ENCODE measurements at regions not wholly inside any gene's neighbourhood (a gene's known extent, or its start where the extent isn't known, plus 50 kb on each side); places are given as distances from the start of the nearest gene placed in this dataset.

GRCh38 chr6:170086639-170087420 is 204.0 kb downstream of the DLL1 start:
- Histone ChIP-seq H3K9me3 (ENCODE audit: control insufficient read depth, insufficient read depth, low read length) (no peaks in the 10 kb centered on the region), H3K36me3 (ENCODE audit: control insufficient read depth, insufficient read depth, low read length) (no peaks in the 10 kb centered on the region), H3K4me1 (ENCODE audit: control insufficient read depth, insufficient read depth, low read length) (peaks cover 59% of the 10 kb centered on the region), H3K27me3 (ENCODE audit: control insufficient read depth, insufficient read depth, low read length) (no peaks in the 10 kb centered on the region), H3K27ac (ENCODE audit: low read length) (no peak overlapping the region), H3K4me3 (ENCODE audit: low read length) (no peak overlapping the region)
- intact Hi-C loops (cut with micrococcal nuclease) = loop anchor here (5.0 kb wide), 1 partner anchor 375 kb away; no protein-coding TSS in a partner anchor
- 88% methylated on average over 49 of the region's 49 CpGs for WGBS (ENCODE audit: insufficient coverage)
- H3K4me3 Mint-ChIP-seq = peak overlapping the region; percentile 75
- peaks cover 0 to 3% of the 10 kb centered on the region in 2 donors for H3K27me3 Mint-ChIP-seq (ENCODE audit: low read depth in 2 of 2)
- H3K4me1 Mint-ChIP-seq = peaks cover 42 to 62% of the 10 kb centered on the region in 2 donors
- no peak for ATAC-seq
- TF ChIP-seq CTCF (IDR thresholded peaks at IDR 0.05) = no peak
- DNase-seq = peak; percentile 13 to 62
- no peaks in the 10 kb centered on the region for H3K9me3 Mint-ChIP-seq
- H3K36me3 Mint-ChIP-seq = no peaks in the 10 kb centered on the region
- H3K27ac Mint-ChIP-seq = peak overlapping the region; percentile 43 to 86

DNA sequence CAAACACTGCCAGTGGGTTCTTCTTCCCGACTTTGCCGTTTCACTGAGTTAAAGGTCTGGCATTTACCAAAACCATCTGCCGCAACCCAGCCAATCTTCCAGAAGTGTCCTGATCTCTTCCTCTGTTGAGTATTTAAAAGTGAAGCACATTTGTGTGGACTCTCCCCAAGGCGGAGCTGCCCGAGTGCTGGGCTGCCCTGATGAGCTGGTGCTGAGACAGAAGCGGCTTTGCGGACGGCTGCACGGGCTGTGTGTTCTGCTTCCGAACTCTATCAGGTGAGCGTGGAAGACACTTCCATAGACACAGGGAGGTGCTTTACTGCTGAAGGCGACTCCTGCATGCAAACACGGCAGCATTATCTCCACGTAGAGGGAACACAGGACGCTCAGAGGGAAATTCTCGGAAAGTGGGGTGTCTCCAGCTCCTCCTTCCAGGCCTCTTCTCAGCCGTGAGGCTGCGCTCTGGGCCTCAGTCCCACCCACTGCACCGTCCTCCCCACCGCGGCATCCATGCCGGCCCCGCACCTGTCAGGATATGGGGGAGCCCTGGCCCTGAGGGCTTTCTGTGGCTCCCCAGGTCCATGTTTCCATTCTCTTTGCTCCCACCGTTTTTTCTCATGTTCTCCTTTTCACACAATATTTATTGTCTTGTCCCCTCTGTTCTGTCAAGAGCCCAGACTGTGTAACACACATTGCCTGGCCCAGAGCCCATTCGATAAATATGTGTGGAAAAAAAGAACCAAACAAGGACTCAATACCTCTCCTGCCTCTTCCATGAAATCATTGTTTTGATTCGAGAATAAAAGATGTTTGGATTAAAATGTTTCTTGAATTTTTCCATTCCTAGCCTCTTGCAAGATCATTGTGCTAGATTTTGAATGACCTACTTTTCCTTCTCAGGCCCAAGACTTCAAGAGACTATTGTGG is 205.1 kb downstream of the DLL1 start:
- Mint-ChIP-seq H3K9me3 (no peaks in the 10 kb centered on the region), H3K36me3 (no peaks in the 10 kb centered on the region), H3K4me3 (peak overlapping the region; percentile 75), H3K4me1 (peaks cover 42 to 57% of the 10 kb centered on the region in 2 donors), H3K27ac (peak overlapping the region; percentile 43 to 86), H3K27me3 (ENCODE audit: low read depth in 2 of 2) (peaks cover 0 to 3% of the 10 kb centered on the region in 2 donors)
- DNase-seq (no peak), ATAC-seq (no peak)
- Histone ChIP-seq H3K36me3 (ENCODE audit: control insufficient read depth, insufficient read depth, low read length) (no peaks in the 10 kb centered on the region), H3K27me3 (ENCODE audit: control insufficient read depth, insufficient read depth, low read length) (no peaks in the 10 kb centered on the region), H3K4me3 (ENCODE audit: low read length) (no peak overlapping the region), H3K27ac (ENCODE audit: low read length) (no peak overlapping the region), H3K4me1 (ENCODE audit: control insufficient read depth, insufficient read depth, low read length) (peaks cover 56% of the 10 kb centered on the region), H3K9me3 (ENCODE audit: control insufficient read depth, insufficient read depth, low read length) (no peaks in the 10 kb centered on the region)
- no peak for TF ChIP-seq CTCF (IDR thresholded peaks at IDR 0.05)
- intact Hi-C loops (cut with micrococcal nuclease) = loop anchor here (5.0 kb wide), 1 partner anchor 377 kb away; no protein-coding TSS in a partner anchor
- 77% methylated on average over 24 of the region's 26 CpGs for WGBS (ENCODE audit: insufficient coverage)

DNA sequence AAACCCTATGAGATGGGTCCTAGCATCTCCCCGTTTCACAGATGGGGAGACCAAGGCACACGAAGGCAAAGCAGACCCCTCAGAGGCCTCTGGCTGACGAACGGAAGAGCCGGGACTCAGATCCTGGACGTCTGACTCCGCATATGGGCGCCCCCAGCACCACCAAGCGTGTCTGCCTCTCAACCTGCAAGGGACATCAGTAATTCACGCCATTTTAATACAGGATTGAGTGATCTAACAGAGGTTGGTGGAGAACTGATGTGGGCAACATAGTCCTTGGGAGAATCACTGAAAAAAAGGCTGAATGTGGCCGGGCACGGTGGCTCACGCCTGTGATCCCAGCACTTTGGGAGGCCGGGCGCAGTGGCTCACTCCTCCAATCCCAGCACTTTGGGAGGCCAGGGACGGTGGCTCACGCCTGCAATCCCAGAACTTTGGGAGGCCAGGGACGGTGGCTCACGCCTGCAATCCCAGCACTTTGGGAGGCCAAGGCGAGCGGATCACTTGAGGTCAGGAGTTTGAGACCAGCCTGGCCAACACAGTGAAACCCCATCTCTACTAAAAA is 206.6 kb downstream of the DLL1 start:
- DNase-seq (no peak), ATAC-seq (no peak)
- H3K4me1 Mint-ChIP-seq = peaks cover 42% of the 10 kb centered on the region in 2 donors
- H3K36me3 Mint-ChIP-seq = no peaks in the 10 kb centered on the region
- peaks cover 0 to under 1% of the 10 kb centered on the region in 2 donors for H3K9me3 Mint-ChIP-seq
- Histone ChIP-seq H3K36me3 (ENCODE audit: control insufficient read depth, insufficient read depth, low read length) (no peaks in the 10 kb centered on the region), H3K27me3 (ENCODE audit: control insufficient read depth, insufficient read depth, low read length) (no peaks in the 10 kb centered on the region), H3K4me3 (ENCODE audit: low read length) (no peak overlapping the region), H3K27ac (ENCODE audit: low read length) (no peak overlapping the region), H3K4me1 (ENCODE audit: control insufficient read depth, insufficient read depth, low read length) (peaks cover 42% of the 10 kb centered on the region), H3K9me3 (ENCODE audit: control insufficient read depth, insufficient read depth, low read length) (no peaks in the 10 kb centered on the region)
- no peak overlapping the region for H3K4me3 Mint-ChIP-seq
- no peak overlapping the region for H3K27ac Mint-ChIP-seq
- peaks cover 7 to 12% of the 10 kb centered on the region in 2 donors for H3K27me3 Mint-ChIP-seq (ENCODE audit: low read depth in 2 of 2)
- WGBS (ENCODE audit: insufficient coverage) = 97% methylated on average over 16 of the region's 21 CpGs
- intact Hi-C loops (cut with micrococcal nuclease) = no loop called here
- TF ChIP-seq CTCF (IDR thresholded peaks at IDR 0.05) = no peak

All from natural killer cell (primary cell).